Lung (tissue), 11 donors: ENCODE measurements at regions not wholly inside any gene's neighbourhood (a gene's known extent, or its start where the extent isn't known, plus 50 kb on each side); places are given as distances from the start of the nearest gene placed in this dataset.

Source experiments
- ATAC-seq: fragments of 200-7000 bp; cut with Tn5 transposase; one replicate; pipeline ENCODE4 v1.9.1; 2020; ENCODE audit warnings: moderate number of reproducible peaks; ENCODE audit not compliant: insufficient read depth, low FRiP score
- DNase-seq, 3 donors: peaks; one replicate each; pipeline ENCODE4 v3.0.0-alpha.2; 2013 to 2017
- H3K27ac ChIP-seq, 2 donors: one replicate each; pipeline ENCODE4 v1.5.1; 2013; ENCODE audit warnings: mild to moderate bottlenecking in 2 of 2, moderate library complexity in 2 of 2, control low read depth in 1 of 2, inconsistent platforms in 1 of 2, low read depth in 1 of 2, low read length in 1 of 2
- H3K27me3 ChIP-seq, 3 donors: one replicate each; pipeline ENCODE4 v1.5.1; 2013; ENCODE audit warnings: low read length in 2 of 3; ENCODE audit not compliant: control insufficient read depth in 3 of 3, insufficient read depth in 3 of 3
- H3K36me3 ChIP-seq, 4 donors: one replicate each; pipeline ENCODE4 v1.5.1; 2013; ENCODE audit warnings: low read length in 4 of 4, mild to moderate bottlenecking in 1 of 4, moderate library complexity in 1 of 4; ENCODE audit not compliant: control insufficient read depth in 4 of 4, insufficient read depth in 4 of 4
- H3K4me1 ChIP-seq, 5 donors: one replicate each; pipeline ENCODE4 v1.5.1; 2013; ENCODE audit warnings: low read length in 5 of 5, mild to moderate bottlenecking in 2 of 5, moderate library complexity in 1 of 5; ENCODE audit not compliant: control insufficient read depth in 5 of 5, insufficient read depth in 5 of 5
- H3K4me3 ChIP-seq: one replicate; pipeline ENCODE4 v1.5.1; 2013; ENCODE audit warnings: mild to moderate bottlenecking, control low read depth, moderate library complexity
- H3K9ac ChIP-seq, 2 donors: one replicate each; pipeline ENCODE4 v1.5.1; 2013; ENCODE audit warnings: low read length in 2 of 2, control low read depth in 1 of 2; ENCODE audit not compliant: insufficient read depth in 1 of 2
- H3K9me3 ChIP-seq, 4 donors: one replicate each; pipeline ENCODE4 v1.5.1; 2013; ENCODE audit warnings: low read length in 3 of 4, mild to moderate bottlenecking in 1 of 4, moderate library complexity in 1 of 4; ENCODE audit not compliant: control insufficient read depth in 4 of 4, insufficient read depth in 3 of 4
- CTCF ChIP-seq: IDR thresholded peaks from 2 replicates; pipeline ENCODE4 v1.5.1; 2012; ENCODE audit warnings: mild to moderate bottlenecking; ENCODE audit errors: control extremely low read depth, extremely low read depth
- WGBS, 2 donors: extraction: QIAGEN DNeasy Blood & Tissue Kit; methylation state at CpG; one replicate each; pipeline ENCODE4 v1.1.7; 2013; 5-methylcytosine and 5-hydroxymethylcytosine counted together
- donor health status: control.
- donor health status: control.
- donor health status: Bipolar disorder and iron deficiency.
- donor health status: healthy.
- donor health status: DM: yes; HTN: yes; CAD: no.

GRCh38 chr12:18998343-18999261, 130.9 kb upstream of the PLEKHA5 start:
- 65 to 77% methylated on average over 9 of the region's 9 CpGs for WGBS, 2 donors
- ATAC-seq (no peak), DNase-seq (peak; percentile 33 to 75 (median 46))
- TF ChIP-seq CTCF = no peak
- H3K27ac ChIP-seq = no peak overlapping the region
- no peaks in the 10 kb centered on the region for H3K27me3 ChIP-seq
- H3K4me3 ChIP-seq = no peak overlapping the region
- H3K9ac ChIP-seq = no peak overlapping the region
- no peaks in the 10 kb centered on the region for H3K9me3 ChIP-seq
- peaks cover 0 to 4% (median 0%) of the 10 kb centered on the region in 5 donors for H3K4me1 ChIP-seq
- H3K36me3 ChIP-seq = no peaks in the 10 kb centered on the region

GRCh38 chr12:19000836-19001235, 128.7 kb upstream of the PLEKHA5 start:
- Histone ChIP-seq H3K27ac (no peak overlapping the region), H3K36me3 (no peaks in the 10 kb centered on the region), H3K27me3 (no peaks in the 10 kb centered on the region), H3K9me3 (no peaks in the 10 kb centered on the region), H3K4me1 (peaks cover 0 to 4% (median 0%) of the 10 kb centered on the region in 5 donors), H3K4me3 (no peak overlapping the region), H3K9ac (no peak overlapping the region)
- no peak for TF ChIP-seq CTCF
- 93 to 96% methylated on average over 2 of the region's 2 CpGs for WGBS, 2 donors
- ATAC-seq (no peak), DNase-seq (no peak)

GRCh38 chr12:19002216-19002615, 127.3 kb upstream of the PLEKHA5 start:
- Histone ChIP-seq H3K4me3 (no peak overlapping the region), H3K9me3 (no peaks in the 10 kb centered on the region), H3K36me3 (no peaks in the 10 kb centered on the region), H3K9ac (no peak overlapping the region), H3K4me1 (peaks cover 0 to 4% (median 0%) of the 10 kb centered on the region in 5 donors), H3K27ac (no peak overlapping the region), H3K27me3 (no peaks in the 10 kb centered on the region)
- TF ChIP-seq CTCF = no peak
- ATAC-seq (no peak), DNase-seq (no peak)
- 64 to 89% methylated on average over 3 of the region's 3 CpGs for WGBS, 2 donors
